ENCODE measurements at regions not wholly inside any gene's neighbourhood (a gene's known extent, or its start where the extent isn't known, plus 50 kb on each side); places are given as distances from the start of the nearest gene placed in this dataset.

DNA sequence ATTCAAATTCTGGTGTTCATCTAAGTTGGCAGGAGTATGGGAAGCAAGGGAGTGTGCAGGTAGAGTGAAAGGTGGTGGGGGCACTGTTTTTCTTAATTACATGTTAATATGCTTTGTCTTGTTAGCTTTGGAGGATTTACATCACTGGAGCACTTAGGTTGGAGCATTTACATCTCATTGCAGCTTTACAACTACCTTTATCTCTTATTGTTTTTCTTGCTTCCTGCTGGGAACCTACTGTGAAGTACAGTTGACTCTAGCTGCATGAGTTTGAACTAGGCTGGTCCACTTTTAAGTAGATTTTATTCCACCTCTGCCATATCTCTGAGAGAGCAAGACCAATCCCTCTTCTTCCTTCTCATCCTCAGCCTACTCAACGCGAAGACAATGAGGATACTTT is 554.8 kb upstream of the B3GALT2 start:
- WGBS, 2 donors, result 75 to 85% methylated on average over 2 of the region's 2 CpGs
- peaks cover 0 to 3% (median 0%) of the 10 kb centered on the region in 5 donors for H3K4me1 ChIP-seq (ENCODE audit: control insufficient read depth in 5 of 5, insufficient read depth in 5 of 5, low read length in 5 of 5)
- no peak overlapping the region for H3K9ac ChIP-seq (ENCODE audit: insufficient read depth in 1 of 2, low read length in 2 of 2)
- H3K36me3 ChIP-seq (ENCODE audit: control insufficient read depth in 4 of 4, insufficient read depth in 4 of 4, low read length in 4 of 4), result no peaks in the 10 kb centered on the region
- no peaks in the 10 kb centered on the region for H3K27me3 ChIP-seq (ENCODE audit: control insufficient read depth in 3 of 3, insufficient read depth in 3 of 3, low read length in 2 of 3)
- no peak for TF ChIP-seq CTCF (IDR thresholded peaks at IDR 0.05; ENCODE audit: control extremely low read depth, extremely low read depth)
- no peak overlapping the region for H3K4me3 ChIP-seq
- no peak overlapping the region for H3K27ac ChIP-seq (ENCODE audit: low read depth in 1 of 2, low read length in 1 of 2)
- no peak for ATAC-seq (ENCODE audit: insufficient read depth, low FRiP score)
- no peaks in the 10 kb centered on the region for H3K9me3 ChIP-seq (ENCODE audit: control insufficient read depth in 4 of 4, insufficient read depth in 3 of 4, low read length in 3 of 4)
- DNase-seq, result no peak

DNA sequence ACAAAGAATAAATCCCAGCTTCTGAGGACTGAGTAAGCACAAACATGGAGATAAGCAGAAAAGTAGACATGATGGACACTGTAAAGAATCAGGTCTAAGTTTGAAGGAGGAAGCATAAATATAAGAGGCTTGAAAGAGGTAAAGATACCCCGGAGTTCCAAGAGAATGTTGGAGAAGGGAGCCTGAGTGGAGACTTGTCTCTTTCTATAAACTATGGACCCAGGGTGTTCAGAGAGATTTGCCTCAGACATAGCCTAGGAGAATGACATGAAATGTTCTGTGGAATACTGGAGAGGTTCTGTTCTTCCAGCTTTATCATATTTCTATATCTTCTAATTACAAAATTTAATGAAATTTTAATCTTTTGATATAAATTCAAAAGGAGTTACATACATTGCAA is 554.3 kb upstream of the B3GALT2 start:
- DNase-seq (no peak), ATAC-seq (ENCODE audit: insufficient read depth, low FRiP score) (no peak)
- Histone ChIP-seq H3K36me3 (ENCODE audit: control insufficient read depth in 4 of 4, insufficient read depth in 4 of 4, low read length in 4 of 4) (no peaks in the 10 kb centered on the region), H3K9ac (ENCODE audit: insufficient read depth in 1 of 2, low read length in 2 of 2) (no peak overlapping the region), H3K27ac (ENCODE audit: low read depth in 1 of 2, low read length in 1 of 2) (no peak overlapping the region), H3K4me1 (ENCODE audit: control insufficient read depth in 5 of 5, insufficient read depth in 5 of 5, low read length in 5 of 5) (peaks cover 0 to 1% (median 0%) of the 10 kb centered on the region in 5 donors), H3K9me3 (ENCODE audit: control insufficient read depth in 4 of 4, insufficient read depth in 3 of 4, low read length in 3 of 4) (no peaks in the 10 kb centered on the region), H3K4me3 (no peak overlapping the region), H3K27me3 (ENCODE audit: control insufficient read depth in 3 of 3, insufficient read depth in 3 of 3, low read length in 2 of 3) (no peaks in the 10 kb centered on the region)
- no peak for TF ChIP-seq CTCF (IDR thresholded peaks at IDR 0.05; ENCODE audit: control extremely low read depth, extremely low read depth)
- WGBS, 2 donors, result 84 to 90% methylated on average over 1 of the region's 1 CpG

DNA sequence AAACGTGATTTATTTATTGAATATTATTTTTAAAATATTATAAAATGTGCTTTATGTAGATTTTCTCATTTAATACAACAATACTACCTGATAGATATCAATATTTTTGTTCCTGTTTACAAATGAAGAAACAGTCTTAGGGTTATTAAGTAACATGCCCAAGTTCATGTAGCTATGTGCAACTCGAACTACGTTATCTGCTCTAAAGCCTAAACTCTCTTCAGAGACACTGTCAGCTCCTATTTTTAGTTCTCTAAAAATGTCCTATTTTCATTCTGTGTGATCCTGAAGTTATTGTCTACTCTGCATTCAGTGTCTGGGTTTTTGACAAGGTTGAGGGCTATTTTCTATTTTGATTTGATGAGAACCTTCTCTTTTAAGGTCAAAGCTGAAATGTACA is 550.1 kb upstream of the B3GALT2 start:
- H3K9ac ChIP-seq (ENCODE audit: insufficient read depth in 1 of 2, low read length in 2 of 2), result no peak overlapping the region
- DNase-seq (no peak), ATAC-seq (ENCODE audit: insufficient read depth, low FRiP score) (no peak)
- WGBS, 2 donors, result 86 to 93% methylated on average over 3 of the region's 3 CpGs
- TF ChIP-seq CTCF (IDR thresholded peaks at IDR 0.05; ENCODE audit: control extremely low read depth, extremely low read depth), result no peak
- H3K36me3 ChIP-seq (ENCODE audit: control insufficient read depth in 4 of 4, insufficient read depth in 4 of 4, low read length in 4 of 4), result no peaks in the 10 kb centered on the region
- H3K4me3 ChIP-seq, result no peak overlapping the region
- H3K27me3 ChIP-seq (ENCODE audit: control insufficient read depth in 3 of 3, insufficient read depth in 3 of 3, low read length in 2 of 3), result no peaks in the 10 kb centered on the region
- no peaks in the 10 kb centered on the region for H3K4me1 ChIP-seq (ENCODE audit: control insufficient read depth in 5 of 5, insufficient read depth in 5 of 5, low read length in 5 of 5)
- H3K27ac ChIP-seq (ENCODE audit: low read depth in 1 of 2, low read length in 1 of 2), result no peak overlapping the region
- H3K9me3 ChIP-seq (ENCODE audit: control insufficient read depth in 4 of 4, insufficient read depth in 3 of 4, low read length in 3 of 4), result no peaks in the 10 kb centered on the region

DNA sequence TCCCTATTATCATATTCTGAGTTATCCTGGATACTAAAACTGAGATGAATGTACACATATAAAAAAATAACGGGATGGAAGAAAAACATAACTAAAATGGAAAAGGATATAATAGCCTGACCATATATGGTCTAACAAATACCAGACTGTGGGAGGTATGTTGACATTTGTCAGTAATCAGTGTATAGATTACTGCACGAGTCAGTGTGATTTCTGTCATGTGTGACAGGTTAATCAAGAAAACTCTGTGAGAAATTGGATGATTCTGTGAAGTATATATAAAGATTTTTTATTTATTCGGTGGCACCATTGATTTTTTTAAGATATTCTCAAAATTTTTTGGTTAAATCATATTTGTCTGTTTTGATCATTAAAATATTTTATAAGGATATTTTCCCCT is 547.3 kb upstream of the B3GALT2 start:
- WGBS, 2 donors, result 81 to 82% methylated on average over 3 of the region's 3 CpGs
- no peaks in the 10 kb centered on the region for H3K9me3 ChIP-seq (ENCODE audit: control insufficient read depth in 4 of 4, insufficient read depth in 3 of 4, low read length in 3 of 4)
- TF ChIP-seq CTCF (IDR thresholded peaks at IDR 0.05; ENCODE audit: control extremely low read depth, extremely low read depth), result no peak
- H3K4me1 ChIP-seq (ENCODE audit: control insufficient read depth in 5 of 5, insufficient read depth in 5 of 5, low read length in 5 of 5), result no peaks in the 10 kb centered on the region
- H3K36me3 ChIP-seq (ENCODE audit: control insufficient read depth in 4 of 4, insufficient read depth in 4 of 4, low read length in 4 of 4), result no peaks in the 10 kb centered on the region
- H3K4me3 ChIP-seq, result no peak overlapping the region
- H3K27me3 ChIP-seq (ENCODE audit: control insufficient read depth in 3 of 3, insufficient read depth in 3 of 3, low read length in 2 of 3), result no peaks in the 10 kb centered on the region
- DNase-seq (no peak), ATAC-seq (ENCODE audit: insufficient read depth, low FRiP score) (no peak)
- no peak overlapping the region for H3K27ac ChIP-seq (ENCODE audit: low read depth in 1 of 2, low read length in 1 of 2)
- H3K9ac ChIP-seq (ENCODE audit: insufficient read depth in 1 of 2, low read length in 2 of 2), result no peak overlapping the region

Measured in lung (tissue), 11 donors.